ENCODE measurements at regions not wholly inside any gene's neighbourhood (a gene's known extent, or its start where the extent isn't known, plus 50 kb on each side); places are given as distances from the start of the nearest gene placed in this dataset.

DNA sequence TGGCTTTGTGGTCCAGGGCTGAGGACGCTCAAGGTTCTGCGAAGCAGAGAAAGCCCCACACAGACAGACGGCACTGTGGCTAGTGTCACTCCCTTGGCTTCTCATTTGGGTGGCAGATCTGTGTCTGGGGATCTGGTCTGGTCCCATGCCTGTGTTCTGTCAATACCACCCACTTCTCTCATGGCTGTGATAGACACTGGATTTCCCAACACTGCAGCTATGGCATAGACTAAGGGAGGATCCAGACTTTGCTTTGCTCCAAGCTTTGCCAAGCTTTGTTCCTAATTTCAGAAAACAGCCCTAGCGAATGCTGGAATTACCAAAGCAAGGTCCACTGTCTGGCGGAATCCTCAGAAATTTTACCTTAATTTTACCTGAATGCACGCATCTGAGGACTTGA lies 62.1 kb downstream of the GADD45G start:
- no peaks in the 10 kb centered on the region for H3K36me3 ChIP-seq
- DNase-seq = no peak
- H3K27ac ChIP-seq = no peak overlapping the region
- intact Hi-C loops (cut with DNase I; ENCODE audit: low total_unique reads) = no loop called here
- H3K4me1 ChIP-seq = peaks cover 0 to 4% of the 10 kb centered on the region in 2 donors
- H3K4me3 ChIP-seq = no peak overlapping the region
- H3K9me3 ChIP-seq = no peaks in the 10 kb centered on the region
- no peaks in the 10 kb centered on the region for H3K27me3 ChIP-seq
- TF ChIP-seq, protein P1, sequence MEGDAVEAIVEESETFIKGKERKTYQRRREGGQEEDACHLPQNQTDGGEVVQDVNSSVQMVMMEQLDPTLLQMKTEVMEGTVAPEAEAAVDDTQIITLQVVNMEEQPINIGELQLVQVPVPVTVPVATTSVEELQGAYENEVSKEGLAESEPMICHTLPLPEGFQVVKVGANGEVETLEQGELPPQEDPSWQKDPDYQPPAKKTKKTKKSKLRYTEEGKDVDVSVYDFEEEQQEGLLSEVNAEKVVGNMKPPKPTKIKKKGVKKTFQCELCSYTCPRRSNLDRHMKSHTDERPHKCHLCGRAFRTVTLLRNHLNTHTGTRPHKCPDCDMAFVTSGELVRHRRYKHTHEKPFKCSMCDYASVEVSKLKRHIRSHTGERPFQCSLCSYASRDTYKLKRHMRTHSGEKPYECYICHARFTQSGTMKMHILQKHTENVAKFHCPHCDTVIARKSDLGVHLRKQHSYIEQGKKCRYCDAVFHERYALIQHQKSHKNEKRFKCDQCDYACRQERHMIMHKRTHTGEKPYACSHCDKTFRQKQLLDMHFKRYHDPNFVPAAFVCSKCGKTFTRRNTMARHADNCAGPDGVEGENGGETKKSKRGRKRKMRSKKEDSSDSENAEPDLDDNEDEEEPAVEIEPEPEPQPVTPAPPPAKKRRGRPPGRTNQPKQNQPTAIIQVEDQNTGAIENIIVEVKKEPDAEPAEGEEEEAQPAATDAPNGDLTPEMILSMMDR (IDR thresholded peaks at IDR 0.05) = no peak

DNA sequence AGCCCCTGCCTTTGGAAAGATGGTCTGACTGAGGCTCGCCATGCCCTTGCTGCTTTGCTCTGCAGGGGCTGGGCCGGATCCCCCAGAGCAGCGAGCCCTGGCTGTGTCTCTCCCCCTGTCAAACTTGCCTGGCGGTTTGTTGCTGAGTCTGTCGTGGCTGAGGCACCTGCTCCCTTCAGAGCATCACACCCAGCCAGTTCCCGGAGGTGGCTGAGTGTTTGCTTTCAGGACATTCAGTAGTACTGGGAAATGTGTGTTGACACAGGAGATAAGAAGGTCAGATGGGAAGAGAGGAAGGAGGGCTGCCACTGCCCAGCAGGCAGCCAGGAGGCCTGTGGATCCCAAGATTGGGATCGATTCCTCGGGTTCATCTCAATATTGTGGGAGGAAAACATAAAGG lies 62.9 kb downstream of the GADD45G start:
- TF ChIP-seq POLR2A (IDR thresholded peaks at IDR 0.05) = no peak
- TF ChIP-seq, protein P1 (IDR thresholded peaks at IDR 0.05) = no peak
- DNase-seq = no peak
- Histone ChIP-seq H3K27ac (no peak overlapping the region), H3K9me3 (no peaks in the 10 kb centered on the region), H3K4me3 (no peak overlapping the region), H3K36me3 (no peaks in the 10 kb centered on the region), H3K27me3 (no peaks in the 10 kb centered on the region), H3K4me1 (no peaks in the 10 kb centered on the region)
- intact Hi-C loops (cut with DNase I; ENCODE audit: low total_unique reads) = no loop called here

DNA sequence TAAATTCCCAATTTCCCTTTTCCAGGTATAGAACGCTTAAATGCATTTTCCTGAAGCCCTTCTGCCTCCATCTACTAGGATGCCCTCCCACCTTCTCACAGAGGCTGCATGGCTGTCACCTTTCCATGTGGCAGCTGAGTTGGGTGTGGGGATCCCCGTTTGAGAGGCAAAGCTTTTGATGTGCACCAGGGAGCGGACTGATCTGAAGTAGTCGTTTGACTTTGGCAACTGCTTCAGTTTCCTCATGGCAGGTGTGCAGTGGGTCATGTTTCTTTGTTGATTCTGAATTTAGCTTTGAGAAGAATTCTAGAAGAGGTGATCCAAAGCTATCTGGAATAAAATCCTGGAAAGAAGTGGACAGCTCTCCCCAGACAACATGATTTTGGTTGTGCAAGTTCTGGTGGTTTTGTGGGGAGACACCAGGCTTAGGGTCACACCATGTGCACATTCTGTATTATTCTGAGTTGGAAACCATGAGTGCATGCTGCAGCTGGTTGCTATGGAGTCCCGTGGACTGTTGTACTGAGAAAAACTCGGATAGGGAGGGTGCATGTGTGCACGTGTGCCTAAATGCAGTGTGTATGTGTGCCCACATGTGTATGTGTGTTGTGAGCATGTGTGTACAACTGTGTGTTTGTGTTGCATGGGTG lies 63.5 kb downstream of the GADD45G start:
- Histone ChIP-seq H3K9me3 (no peaks in the 10 kb centered on the region), H3K27me3 (no peaks in the 10 kb centered on the region), H3K36me3 (no peaks in the 10 kb centered on the region), H3K27ac (no peak overlapping the region), H3K4me3 (no peak overlapping the region), H3K4me1 (no peaks in the 10 kb centered on the region)
- intact Hi-C loops (cut with DNase I; ENCODE audit: low total_unique reads) = no loop called here
- no peak for TF ChIP-seq POLR2A (IDR thresholded peaks at IDR 0.05)
- TF ChIP-seq, protein P1 (IDR thresholded peaks at IDR 0.05) = no peak
- DNase-seq = no peak

DNA sequence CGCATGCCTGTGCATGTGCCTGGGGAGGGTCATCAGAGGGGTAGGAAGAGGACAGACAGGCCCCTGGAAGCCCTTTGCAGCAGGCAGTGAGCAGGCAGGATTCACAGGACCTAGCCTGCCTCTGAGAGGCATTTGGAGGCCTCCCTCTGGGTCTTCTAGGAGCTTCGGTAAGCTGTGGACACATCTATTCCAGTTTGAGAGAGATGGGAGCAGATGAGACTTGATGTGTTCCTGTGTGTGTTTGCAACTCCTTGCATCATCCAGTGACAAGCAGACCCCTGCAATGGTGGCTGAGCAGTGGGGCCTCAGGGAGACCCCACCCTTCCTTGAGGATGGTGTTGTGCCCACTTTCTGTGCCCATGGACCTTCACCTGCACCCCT lies 64.0 kb downstream of the GADD45G start:
- H3K4me3 ChIP-seq = no peak overlapping the region
- H3K27me3 ChIP-seq = no peaks in the 10 kb centered on the region
- intact Hi-C loops (cut with DNase I; ENCODE audit: low total_unique reads) = no loop called here
- no peaks in the 10 kb centered on the region for H3K4me1 ChIP-seq
- DNase-seq = no peak
- no peaks in the 10 kb centered on the region for H3K36me3 ChIP-seq
- no peak overlapping the region for H3K27ac ChIP-seq
- no peaks in the 10 kb centered on the region for H3K9me3 ChIP-seq
- TF ChIP-seq, protein P1 (IDR thresholded peaks at IDR 0.05) = no peak
- no peak for TF ChIP-seq POLR2A (IDR thresholded peaks at IDR 0.05)

DNA sequence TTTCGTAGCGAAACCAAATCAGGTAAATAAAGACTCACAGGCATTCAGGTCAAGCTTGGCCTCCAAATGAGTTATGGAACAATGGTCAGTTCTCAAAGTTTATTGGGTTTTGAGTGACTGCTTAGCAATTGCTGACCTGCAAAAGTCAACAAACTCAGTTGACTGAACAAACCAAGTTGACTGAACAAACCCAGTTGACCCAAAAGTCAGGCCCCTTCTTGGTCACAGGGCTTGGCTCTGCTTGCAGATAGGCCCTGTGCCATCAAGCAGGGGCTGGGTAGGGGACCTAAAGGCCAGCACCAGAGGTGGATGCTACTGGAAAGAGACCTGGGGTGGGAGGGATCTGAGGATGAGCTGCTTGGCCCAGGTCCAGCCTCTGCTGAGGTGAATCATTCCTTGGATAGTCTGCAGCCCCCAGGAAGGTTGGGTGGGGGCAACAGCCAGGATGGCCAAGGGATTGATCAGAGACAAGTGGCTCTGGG lies 64.6 kb downstream of the GADD45G start:
- Histone ChIP-seq H3K27ac (no peak overlapping the region), H3K36me3 (no peaks in the 10 kb centered on the region), H3K27me3 (no peaks in the 10 kb centered on the region), H3K4me3 (no peak overlapping the region), H3K4me1 (no peaks in the 10 kb centered on the region), H3K9me3 (no peaks in the 10 kb centered on the region)
- intact Hi-C loops (cut with DNase I; ENCODE audit: low total_unique reads) = no loop called here
- no peak for DNase-seq
- TF ChIP-seq, protein P1 (IDR thresholded peaks at IDR 0.05) = no peak
- TF ChIP-seq POLR2A (IDR thresholded peaks at IDR 0.05) = no peak
